ENCODE measurements at regions not wholly inside any gene's neighbourhood (a gene's known extent, or its start where the extent isn't known, plus 50 kb on each side); places are given as distances from the start of the nearest gene placed in this dataset.

- no peaks in the 10 kb centered on the region for H3K36me3 ChIP-seq (ENCODE audit: low read depth, low read length)
- no peaks in the 10 kb centered on the region for H3K9me3 ChIP-seq (ENCODE audit: low read length)
- ChIA-PET POLR2A (ENCODE audit: unreplicated experiment) (no interaction called here), CTCF (no interaction called here)
- no peak overlapping the region for H3K9ac ChIP-seq (ENCODE audit: low read length)
- H3K9me2 ChIP-seq (replicated peaks; ENCODE audit: low read length), result no peaks in the 10 kb centered on the region
- TF ChIP-seq EZH2phosphoT487 (IDR thresholded peaks at IDR 0.05; ENCODE audit: borderline replicate concordance, low read length), result no peak
- TF ChIP-seq EZH2 (IDR thresholded peaks at IDR 0.05; ENCODE audit: low read length, unreplicated experiment), result no peak
- TF ChIP-seq CTCF (conservative IDR thresholded peaks at IDR 0.05; ENCODE audit: low read depth, low read length), result no peak
- BruUV-seq (replicated peaks), result no TSS peak
- no peak overlapping the region for H2AFZ ChIP-seq (ENCODE audit: low read length)
- H3K79me2 ChIP-seq (ENCODE audit: low read length), result no peaks in the 10 kb centered on the region
- intact Hi-C loops (cut with micrococcal nuclease), result no loop called here
- ATAC-seq, result no peak
- no peaks in the 10 kb centered on the region for H4K20me1 ChIP-seq (ENCODE audit: low read length)
- H3K27ac ChIP-seq (ENCODE audit: low read length), result no peak overlapping the region
- H3K4me2 ChIP-seq (ENCODE audit: low read length), result no peak overlapping the region
- no peaks in the 10 kb centered on the region; the same call in 1 of the 2 replicates for H3K27me3 ChIP-seq (ENCODE audit: low read length)
- H3K4me3 ChIP-seq (ENCODE audit: low read length), result no peak overlapping the region
- DNase-seq, result no peak
- H3F3A ChIP-seq (ENCODE audit: low read length, unreplicated experiment), result no peaks in the 10 kb centered on the region
- no peaks in the 10 kb centered on the region for H3K4me1 ChIP-seq (ENCODE audit: insufficient read depth, low read length)
These were observed 183.5 kb downstream of the SCG2 start for GRCh38 chr2:223418604-223419199.

GRCh38 chr2:223420048-223420447, 182.1 kb downstream of the SCG2 start:
- Histone ChIP-seq H3K27me3 (ENCODE audit: low read length) (no peaks in the 10 kb centered on the region), H3K9me3 (ENCODE audit: low read length) (no peaks in the 10 kb centered on the region), H4K20me1 (ENCODE audit: low read length) (no peaks in the 10 kb centered on the region), H2AFZ (ENCODE audit: low read length) (no peak overlapping the region), H3K4me3 (ENCODE audit: low read length) (no peak overlapping the region), H3K79me2 (ENCODE audit: low read length) (no peaks in the 10 kb centered on the region), H3K4me2 (ENCODE audit: low read length) (no peak overlapping the region), H3K4me1 (ENCODE audit: insufficient read depth, low read length) (no peaks in the 10 kb centered on the region), H3K9me2 (replicated peaks; ENCODE audit: low read length) (no peaks in the 10 kb centered on the region), H3K36me3 (ENCODE audit: low read depth, low read length) (no peaks in the 10 kb centered on the region), H3F3A (ENCODE audit: low read length, unreplicated experiment) (no peaks in the 10 kb centered on the region), H3K9ac (ENCODE audit: low read length) (no peak overlapping the region), H3K27ac (ENCODE audit: low read length) (no peak overlapping the region)
- intact Hi-C loops (cut with micrococcal nuclease), result no loop called here
- no TSS peak for BruUV-seq (replicated peaks)
- DNase-seq (no peak), ATAC-seq (no peak)
- TF ChIP-seq CTCF (conservative IDR thresholded peaks at IDR 0.05; ENCODE audit: low read depth, low read length), result no peak
- TF ChIP-seq EZH2phosphoT487 (IDR thresholded peaks at IDR 0.05; ENCODE audit: borderline replicate concordance, low read length), result no peak
- TF ChIP-seq EZH2 (IDR thresholded peaks at IDR 0.05; ENCODE audit: low read length, unreplicated experiment), result no peak
- ChIA-PET POLR2A (ENCODE audit: unreplicated experiment) (no interaction called here), CTCF (no interaction called here)

- TF ChIP-seq EZH2phosphoT487 (IDR thresholded peaks at IDR 0.05; ENCODE audit: borderline replicate concordance, low read length) (no peak), CTCF (conservative IDR thresholded peaks at IDR 0.05; ENCODE audit: low read depth, low read length) (no peak), EZH2 (IDR thresholded peaks at IDR 0.05; ENCODE audit: low read length, unreplicated experiment) (no peak)
- POLR2A ChIA-PET (ENCODE audit: unreplicated experiment), result no interaction called here
- Histone ChIP-seq H3K9ac (ENCODE audit: low read length) (no peak overlapping the region), H3K36me3 (ENCODE audit: low read depth, low read length) (no peaks in the 10 kb centered on the region), H3K4me2 (ENCODE audit: low read length) (no peak overlapping the region), H3K4me1 (ENCODE audit: insufficient read depth, low read length) (no peaks in the 10 kb centered on the region), H3K79me2 (ENCODE audit: low read length) (no peaks in the 10 kb centered on the region), H3F3A (ENCODE audit: low read length, unreplicated experiment) (no peaks in the 10 kb centered on the region), H3K27ac (ENCODE audit: low read length) (no peak overlapping the region), H3K9me2 (replicated peaks; ENCODE audit: low read length) (no peaks in the 10 kb centered on the region), H4K20me1 (ENCODE audit: low read length) (no peaks in the 10 kb centered on the region), H3K9me3 (ENCODE audit: low read length) (no peaks in the 10 kb centered on the region), H2AFZ (ENCODE audit: low read length) (no peak overlapping the region), H3K4me3 (ENCODE audit: low read length) (no peak overlapping the region), H3K27me3 (ENCODE audit: low read length) (no peaks in the 10 kb centered on the region)
- ATAC-seq (no peak), DNase-seq (no peak)
- no TSS peak for BruUV-seq (replicated peaks)
- intact Hi-C loops (cut with micrococcal nuclease), result no loop called here
- CTCF ChIA-PET, result no interaction called here
These were observed 170.7 kb downstream of the SCG2 start for GRCh38 chr2:223431479-223431878.

Measured in PC-3 (cell line).